ENCODE measurements at regions not wholly inside any gene's neighbourhood (a gene's known extent, or its start where the extent isn't known, plus 50 kb on each side); places are given as distances from the start of the nearest gene placed in this dataset.
"Not testable (repeated sequence)": the region's sequence is repeated elsewhere in the genome, so short reads cannot be mapped to it uniquely, and the experiment has no call there.

- TF ChIP-seq, protein P1, sequence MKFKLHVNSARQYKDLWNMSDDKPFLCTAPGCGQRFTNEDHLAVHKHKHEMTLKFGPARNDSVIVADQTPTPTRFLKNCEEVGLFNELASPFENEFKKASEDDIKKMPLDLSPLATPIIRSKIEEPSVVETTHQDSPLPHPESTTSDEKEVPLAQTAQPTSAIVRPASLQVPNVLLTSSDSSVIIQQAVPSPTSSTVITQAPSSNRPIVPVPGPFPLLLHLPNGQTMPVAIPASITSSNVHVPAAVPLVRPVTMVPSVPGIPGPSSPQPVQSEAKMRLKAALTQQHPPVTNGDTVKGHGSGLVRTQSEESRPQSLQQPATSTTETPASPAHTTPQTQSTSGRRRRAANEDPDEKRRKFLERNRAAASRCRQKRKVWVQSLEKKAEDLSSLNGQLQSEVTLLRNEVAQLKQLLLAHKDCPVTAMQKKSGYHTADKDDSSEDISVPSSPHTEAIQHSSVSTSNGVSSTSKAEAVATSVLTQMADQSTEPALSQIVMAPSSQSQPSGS (CRISPR knock-in tag; IDR thresholded peaks at IDR 0.05; ENCODE audit: borderline replicate concordance, low read depth), result no peak
- TF ChIP-seq, protein P2, sequence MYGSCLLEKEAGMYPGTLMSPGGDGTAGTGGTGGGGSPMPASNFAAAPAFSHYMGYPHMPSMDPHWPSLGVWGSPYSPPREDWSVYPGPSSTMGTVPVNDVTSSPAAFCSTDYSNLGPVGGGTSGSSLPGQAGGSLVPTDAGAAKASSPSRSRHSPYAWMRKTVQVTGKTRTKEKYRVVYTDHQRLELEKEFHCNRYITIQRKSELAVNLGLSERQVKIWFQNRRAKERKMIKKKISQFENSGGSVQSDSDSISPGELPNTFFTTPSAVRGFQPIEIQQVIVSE (CRISPR knock-in tag; IDR thresholded peaks at IDR 0.05; ENCODE audit: borderline replicate concordance), result no peak
- TF ChIP-seq PRRX2 (CRISPR knock-in tag; IDR thresholded peaks at IDR 0.05) (no peak), SMAD3 (CRISPR knock-in tag; IDR thresholded peaks at IDR 0.05; ENCODE audit: borderline replicate concordance) (no peak), CREM (CRISPR knock-in tag; IDR thresholded peaks at IDR 0.05) (no peak)
These were observed 63.7 kb upstream of the DLG1 start (continued) for GRCh38 chr3:197362081-197362480.

- ATAC-seq; H3K27me3 Mint-ChIP-seq (ENCODE audit: low read depth); H3K27ac Mint-ChIP-seq; DNase-seq (ENCODE audit: low spot score); H3K4me3 Mint-ChIP-seq; POLR2A ChIA-PET; CTCF ChIA-PET: not testable (repeated sequence)
- H3K36me3 Mint-ChIP-seq, result peaks cover 33% of the 10 kb centered on the region
- peaks cover 22% of the 10 kb centered on the region for H3K4me1 Mint-ChIP-seq
- peaks cover 34% of the 10 kb centered on the region for H3K9me3 Mint-ChIP-seq
These were observed 61.7 kb upstream of the DLG1 start for GRCh38 chr3:197360095-197360494.

DNA sequence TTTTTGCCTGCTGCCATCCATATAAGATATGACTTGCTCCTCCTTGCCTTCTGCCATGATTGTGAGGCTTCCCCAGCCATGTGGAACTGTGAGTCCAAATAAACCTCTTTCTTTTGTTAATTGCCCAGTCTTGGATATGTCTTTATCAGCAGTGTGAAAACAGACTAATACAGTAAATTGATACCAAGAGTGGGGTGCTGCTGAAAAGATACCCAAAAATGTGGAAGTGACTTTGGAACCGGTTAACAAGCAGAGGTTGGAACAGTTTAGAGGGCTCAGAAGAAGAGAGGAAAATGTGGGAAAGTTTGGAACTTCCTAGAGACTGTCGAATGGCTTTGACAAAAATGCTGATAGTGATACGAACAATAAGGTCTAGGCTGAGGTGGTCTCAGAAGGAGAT lies 61.1 kb upstream of the DLG1 start:
- CTCF ChIA-PET; POLR2A ChIA-PET; H3K27ac Mint-ChIP-seq; DNase-seq (ENCODE audit: low spot score); ATAC-seq; H3K27me3 Mint-ChIP-seq (ENCODE audit: low read depth); H3K4me3 Mint-ChIP-seq: not testable (repeated sequence)
- H3K4me1 Mint-ChIP-seq, result peaks cover 17% of the 10 kb centered on the region
- peaks cover 34% of the 10 kb centered on the region for H3K9me3 Mint-ChIP-seq
- H3K36me3 Mint-ChIP-seq, result peaks cover 33% of the 10 kb centered on the region

DNA sequence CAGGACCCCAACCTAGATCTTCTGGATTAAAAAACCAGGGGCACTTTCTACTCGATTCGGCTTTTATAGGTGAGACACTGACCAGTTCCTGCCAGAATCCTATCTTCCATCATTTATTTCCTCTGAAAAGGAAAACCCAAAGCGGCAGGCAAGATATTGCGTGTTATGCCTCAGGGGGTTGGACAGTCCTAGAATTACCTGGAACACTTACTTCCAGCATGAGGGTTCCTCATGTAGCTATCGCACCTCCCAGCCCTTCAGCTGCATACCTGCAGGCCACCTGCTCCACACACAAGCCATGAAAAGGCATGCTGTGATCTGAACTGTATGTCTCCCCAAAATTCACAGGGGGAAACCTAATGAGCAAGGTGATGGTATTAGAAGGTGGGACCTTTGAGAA lies 58.3 kb upstream of the DLG1 start:
- Mint-ChIP-seq H3K4me3 (no peak overlapping the region), H3K9me3 (peaks cover 34% of the 10 kb centered on the region), H3K27ac (no peak overlapping the region), H3K36me3 (peaks cover 33% of the 10 kb centered on the region), H3K27me3 (ENCODE audit: low read depth) (peaks cover 7% of the 10 kb centered on the region), H3K4me1 (peaks cover 5% of the 10 kb centered on the region)
- TF ChIP-seq ZNF512 (CRISPR knock-in tag; IDR thresholded peaks at IDR 0.05; ENCODE audit: borderline replicate concordance) (no peak), E2F1 (CRISPR knock-in tag; IDR thresholded peaks at IDR 0.05) (no peak)
- TF ChIP-seq, protein P3, sequence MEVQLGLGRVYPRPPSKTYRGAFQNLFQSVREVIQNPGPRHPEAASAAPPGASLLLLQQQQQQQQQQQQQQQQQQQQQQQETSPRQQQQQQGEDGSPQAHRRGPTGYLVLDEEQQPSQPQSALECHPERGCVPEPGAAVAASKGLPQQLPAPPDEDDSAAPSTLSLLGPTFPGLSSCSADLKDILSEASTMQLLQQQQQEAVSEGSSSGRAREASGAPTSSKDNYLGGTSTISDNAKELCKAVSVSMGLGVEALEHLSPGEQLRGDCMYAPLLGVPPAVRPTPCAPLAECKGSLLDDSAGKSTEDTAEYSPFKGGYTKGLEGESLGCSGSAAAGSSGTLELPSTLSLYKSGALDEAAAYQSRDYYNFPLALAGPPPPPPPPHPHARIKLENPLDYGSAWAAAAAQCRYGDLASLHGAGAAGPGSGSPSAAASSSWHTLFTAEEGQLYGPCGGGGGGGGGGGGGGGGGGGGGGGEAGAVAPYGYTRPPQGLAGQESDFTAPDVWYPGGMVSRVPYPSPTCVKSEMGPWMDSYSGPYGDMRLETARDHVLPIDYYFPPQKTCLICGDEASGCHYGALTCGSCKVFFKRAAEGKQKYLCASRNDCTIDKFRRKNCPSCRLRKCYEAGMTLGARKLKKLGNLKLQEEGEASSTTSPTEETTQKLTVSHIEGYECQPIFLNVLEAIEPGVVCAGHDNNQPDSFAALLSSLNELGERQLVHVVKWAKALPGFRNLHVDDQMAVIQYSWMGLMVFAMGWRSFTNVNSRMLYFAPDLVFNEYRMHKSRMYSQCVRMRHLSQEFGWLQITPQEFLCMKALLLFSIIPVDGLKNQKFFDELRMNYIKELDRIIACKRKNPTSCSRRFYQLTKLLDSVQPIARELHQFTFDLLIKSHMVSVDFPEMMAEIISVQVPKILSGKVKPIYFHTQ (CRISPR knock-in tag; IDR thresholded peaks at IDR 0.05), result no peak
- TF ChIP-seq, protein P4, sequence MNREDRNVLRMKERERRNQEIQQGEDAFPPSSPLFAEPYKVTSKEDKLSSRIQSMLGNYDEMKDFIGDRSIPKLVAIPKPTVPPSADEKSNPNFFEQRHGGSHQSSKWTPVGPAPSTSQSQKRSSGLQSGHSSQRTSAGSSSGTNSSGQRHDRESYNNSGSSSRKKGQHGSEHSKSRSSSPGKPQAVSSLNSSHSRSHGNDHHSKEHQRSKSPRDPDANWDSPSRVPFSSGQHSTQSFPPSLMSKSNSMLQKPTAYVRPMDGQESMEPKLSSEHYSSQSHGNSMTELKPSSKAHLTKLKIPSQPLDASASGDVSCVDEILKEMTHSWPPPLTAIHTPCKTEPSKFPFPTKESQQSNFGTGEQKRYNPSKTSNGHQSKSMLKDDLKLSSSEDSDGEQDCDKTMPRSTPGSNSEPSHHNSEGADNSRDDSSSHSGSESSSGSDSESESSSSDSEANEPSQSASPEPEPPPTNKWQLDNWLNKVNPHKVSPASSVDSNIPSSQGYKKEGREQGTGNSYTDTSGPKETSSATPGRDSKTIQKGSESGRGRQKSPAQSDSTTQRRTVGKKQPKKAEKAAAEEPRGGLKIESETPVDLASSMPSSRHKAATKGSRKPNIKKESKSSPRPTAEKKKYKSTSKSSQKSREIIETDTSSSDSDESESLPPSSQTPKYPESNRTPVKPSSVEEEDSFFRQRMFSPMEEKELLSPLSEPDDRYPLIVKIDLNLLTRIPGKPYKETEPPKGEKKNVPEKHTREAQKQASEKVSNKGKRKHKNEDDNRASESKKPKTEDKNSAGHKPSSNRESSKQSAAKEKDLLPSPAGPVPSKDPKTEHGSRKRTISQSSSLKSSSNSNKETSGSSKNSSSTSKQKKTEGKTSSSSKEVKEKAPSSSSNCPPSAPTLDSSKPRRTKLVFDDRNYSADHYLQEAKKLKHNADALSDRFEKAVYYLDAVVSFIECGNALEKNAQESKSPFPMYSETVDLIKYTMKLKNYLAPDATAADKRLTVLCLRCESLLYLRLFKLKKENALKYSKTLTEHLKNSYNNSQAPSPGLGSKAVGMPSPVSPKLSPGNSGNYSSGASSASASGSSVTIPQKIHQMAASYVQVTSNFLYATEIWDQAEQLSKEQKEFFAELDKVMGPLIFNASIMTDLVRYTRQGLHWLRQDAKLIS (CRISPR knock-in tag; IDR thresholded peaks at IDR 0.05; ENCODE audit: borderline replicate concordance), result no peak
- ATAC-seq, result no peak
- CTCF ChIA-PET, result no interaction called here
- DNase-seq (ENCODE audit: low spot score), result no peak
- POLR2A ChIA-PET, result no interaction called here
